A673 (cell line): ENCODE measurements at regions not wholly inside any gene's neighbourhood (a gene's known extent, or its start where the extent isn't known, plus 50 kb on each side); places are given as distances from the start of the nearest gene placed in this dataset.

ENCODE experiments used
- EZH2 ChIP-seq: fragments of 200-600 bp; sonication (generic); IDR thresholded peaks from 2 replicates; pipeline ENCODE4 v1.6.1; 2017; ENCODE audit warnings: borderline replicate concordance, low read depth, mild to moderate bottlenecking, mixed read lengths, antibody characterized with exemption, low read length; ENCODE audit not compliant: poor library complexity, severe bottlenecking
- TF ChIP-seq, protein P1 (sequence below): fragments of 300-800, 200-600 bp; sonication (generic); conservative IDR thresholded peaks from 2 replicates; pipeline ENCODE4 v1.5.1; 2017; ENCODE audit warnings: low read depth, mild to moderate bottlenecking, antibody characterized with exemption, low read length, moderate library complexity, mixed read lengths

DNA sequence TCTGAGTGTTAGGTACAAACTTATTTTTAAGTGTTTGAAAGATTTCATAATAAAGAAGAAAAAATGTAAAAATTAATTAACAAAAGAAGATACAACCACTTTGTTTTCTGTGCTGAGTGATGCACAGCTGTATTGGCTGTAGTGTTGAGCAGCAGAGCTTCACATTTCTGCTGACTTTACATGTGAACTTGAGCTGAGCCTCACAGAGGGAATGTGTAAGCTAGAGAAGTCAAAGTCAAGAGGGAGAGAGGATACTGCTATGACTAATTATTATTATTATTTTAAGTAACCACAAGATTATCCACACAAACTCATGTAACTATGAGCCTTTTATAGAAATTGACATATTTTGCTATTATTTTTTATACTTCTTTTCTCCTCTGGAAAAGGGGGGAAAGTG lies 159.1 kb upstream of the ZSWIM2 start:
- TF ChIP-seq, protein P1, sequence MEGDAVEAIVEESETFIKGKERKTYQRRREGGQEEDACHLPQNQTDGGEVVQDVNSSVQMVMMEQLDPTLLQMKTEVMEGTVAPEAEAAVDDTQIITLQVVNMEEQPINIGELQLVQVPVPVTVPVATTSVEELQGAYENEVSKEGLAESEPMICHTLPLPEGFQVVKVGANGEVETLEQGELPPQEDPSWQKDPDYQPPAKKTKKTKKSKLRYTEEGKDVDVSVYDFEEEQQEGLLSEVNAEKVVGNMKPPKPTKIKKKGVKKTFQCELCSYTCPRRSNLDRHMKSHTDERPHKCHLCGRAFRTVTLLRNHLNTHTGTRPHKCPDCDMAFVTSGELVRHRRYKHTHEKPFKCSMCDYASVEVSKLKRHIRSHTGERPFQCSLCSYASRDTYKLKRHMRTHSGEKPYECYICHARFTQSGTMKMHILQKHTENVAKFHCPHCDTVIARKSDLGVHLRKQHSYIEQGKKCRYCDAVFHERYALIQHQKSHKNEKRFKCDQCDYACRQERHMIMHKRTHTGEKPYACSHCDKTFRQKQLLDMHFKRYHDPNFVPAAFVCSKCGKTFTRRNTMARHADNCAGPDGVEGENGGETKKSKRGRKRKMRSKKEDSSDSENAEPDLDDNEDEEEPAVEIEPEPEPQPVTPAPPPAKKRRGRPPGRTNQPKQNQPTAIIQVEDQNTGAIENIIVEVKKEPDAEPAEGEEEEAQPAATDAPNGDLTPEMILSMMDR: no peak
- TF ChIP-seq EZH2: no peak
